NT2/D1 (cell line): ENCODE measurements at regions not wholly inside any gene's neighbourhood (a gene's known extent, or its start where the extent isn't known, plus 50 kb on each side); places are given as distances from the start of the nearest gene placed in this dataset.
"Not testable (repeated sequence)": the region's sequence is repeated elsewhere in the genome, so short reads cannot be mapped to it uniquely, and the experiment has no call there.

Experiments
- SUZ12 ChIP-seq: IDR thresholded peaks from 2 replicates; pipeline ENCODE4 v1.6.1; 2011; ENCODE audit not compliant: insufficient read length, insufficient read depth; ENCODE audit errors: extremely low read depth
- YY1 ChIP-seq: IDR thresholded peaks from 2 replicates; pipeline ENCODE4 v1.6.1; 2011; ENCODE audit not compliant: insufficient read length, insufficient read depth
- ZNF274 ChIP-seq: IDR thresholded peaks from 2 replicates; pipeline ENCODE4 v1.6.1; 2011; ENCODE audit warnings: mild to moderate bottlenecking, low read depth, low read length

DNA sequence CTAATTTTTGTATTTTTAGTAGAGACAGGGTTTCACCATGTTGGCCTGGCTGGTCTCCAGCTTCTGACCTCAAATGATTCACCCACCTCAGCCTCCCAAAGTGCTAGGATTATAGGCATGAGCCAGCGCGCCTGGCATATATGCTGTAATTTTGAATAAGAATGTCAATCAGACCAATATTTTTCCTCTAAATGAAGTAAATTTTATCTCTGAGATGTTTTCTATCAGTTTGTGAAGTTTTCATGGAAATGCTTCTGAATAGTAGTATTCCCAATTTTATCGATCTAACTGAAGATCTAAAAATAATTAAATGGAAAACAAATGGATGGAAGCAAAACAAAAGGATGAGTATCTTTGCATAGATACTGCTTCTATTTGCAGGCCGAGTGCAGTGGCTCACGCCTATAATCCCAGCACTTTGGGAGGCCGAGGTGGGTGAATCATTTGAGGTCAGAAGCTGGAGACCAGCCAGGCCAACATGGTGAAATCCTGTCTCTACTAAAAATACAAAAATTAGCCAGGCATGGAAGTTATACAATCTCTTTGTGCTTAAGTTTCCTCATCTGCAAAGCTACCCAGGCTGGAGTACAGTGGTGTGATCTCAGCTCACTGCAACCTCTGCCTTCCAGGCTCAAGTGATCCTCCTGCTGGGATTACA is 103.9 kb upstream of the RAP2B start:
- TF ChIP-seq ZNF274, YY1, SUZ12: not testable (repeated sequence)
